ENCODE measurements at regions not wholly inside any gene's neighbourhood (a gene's known extent, or its start where the extent isn't known, plus 50 kb on each side); places are given as distances from the start of the nearest gene placed in this dataset.

DNA sequence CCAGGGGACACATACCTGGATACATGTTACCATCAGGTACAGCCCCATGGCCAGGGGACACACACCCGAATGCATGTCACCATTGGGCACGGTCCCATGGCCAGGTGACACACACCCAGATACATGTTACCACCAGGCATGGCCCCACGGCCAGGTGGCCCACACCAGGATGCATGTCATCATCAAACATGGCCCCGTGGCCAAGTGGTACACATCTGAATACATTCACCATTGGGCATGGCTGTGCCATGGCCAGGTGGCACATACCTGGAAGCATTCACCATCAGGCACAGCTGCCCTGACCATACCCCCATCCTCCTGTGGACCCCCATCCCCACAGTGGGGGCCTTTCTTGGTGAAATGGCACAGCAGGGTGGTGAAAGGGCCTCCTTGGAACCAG is 97.6 kb downstream of the RBFOX3 start:
- Histone ChIP-seq H3K36me3 (ENCODE audit: insufficient read depth, low read length) (no peaks in the 10 kb centered on the region), H3K4me3 (ENCODE audit: low read length) (no peak overlapping the region), H3K4me2 (ENCODE audit: low read depth, low read length, poor library complexity, severe bottlenecking) (no peak overlapping the region), H3K9me2 (replicated peaks; ENCODE audit: insufficient read depth, low read length) (no peaks in the 10 kb centered on the region), H3K4me1 (ENCODE audit: low read length) (no peaks in the 10 kb centered on the region), H3K27ac (ENCODE audit: low read length) (no peak overlapping the region), H3K27me3 (ENCODE audit: low read length) (no peaks in the 10 kb centered on the region), H2AFZ (ENCODE audit: low read length) (no peak overlapping the region), H3K9me3 (ENCODE audit: low read length) (peaks cover 2% of the 10 kb centered on the region; the same call in 1 of the 2 replicates), H4K20me1 (ENCODE audit: insufficient read depth, low read depth, low read length) (no peaks in the 10 kb centered on the region), H3K79me2 (ENCODE audit: low read length) (no peaks in the 10 kb centered on the region), H3K9ac (ENCODE audit: low read length) (no peak overlapping the region)
- DNase-seq, result no peak

DNA sequence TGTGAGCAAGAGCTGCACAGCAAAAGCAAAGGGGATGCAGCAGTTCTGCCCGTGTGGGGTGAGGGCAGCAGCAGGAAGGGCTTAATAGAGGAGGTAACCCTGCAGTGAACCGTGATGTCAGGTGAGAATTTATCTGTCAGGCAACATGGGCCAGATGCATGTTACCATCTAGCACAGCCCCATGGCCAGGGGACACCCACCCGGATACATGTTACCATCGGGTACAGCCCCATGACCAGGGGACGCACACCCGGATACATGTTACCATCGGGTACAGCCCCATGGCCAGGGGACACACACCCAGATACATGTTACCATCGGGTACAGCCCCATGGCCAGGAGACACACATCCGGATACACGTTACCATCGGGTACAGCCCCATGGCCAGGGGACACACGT is 99.4 kb downstream of the RBFOX3 start:
- DNase-seq, result no peak
- Histone ChIP-seq H3K9me3 (ENCODE audit: low read length) (peaks cover 2% of the 10 kb centered on the region; the same call in 1 of the 2 replicates), H3K4me1 (ENCODE audit: low read length) (no peaks in the 10 kb centered on the region), H3K79me2 (ENCODE audit: low read length) (no peaks in the 10 kb centered on the region), H2AFZ (ENCODE audit: low read length) (no peak overlapping the region), H4K20me1 (ENCODE audit: insufficient read depth, low read depth, low read length) (no peaks in the 10 kb centered on the region), H3K4me3 (ENCODE audit: low read length) (no peak overlapping the region), H3K27me3 (ENCODE audit: low read length) (no peaks in the 10 kb centered on the region), H3K9ac (ENCODE audit: low read length) (no peak overlapping the region), H3K27ac (ENCODE audit: low read length) (no peak overlapping the region), H3K4me2 (ENCODE audit: low read depth, low read length, poor library complexity, severe bottlenecking) (no peak overlapping the region), H3K9me2 (replicated peaks; ENCODE audit: insufficient read depth, low read length) (no peaks in the 10 kb centered on the region), H3K36me3 (ENCODE audit: insufficient read depth, low read length) (no peaks in the 10 kb centered on the region)

GRCh38 chr17:79510071-79510470 is 100.8 kb downstream of the RBFOX3 start:
- H3K79me2 ChIP-seq (ENCODE audit: low read length), result no peaks in the 10 kb centered on the region
- no peaks in the 10 kb centered on the region for H3K27me3 ChIP-seq (ENCODE audit: low read length)
- H4K20me1 ChIP-seq (ENCODE audit: insufficient read depth, low read depth, low read length), result no peaks in the 10 kb centered on the region
- H3K4me1 ChIP-seq (ENCODE audit: low read length), result no peaks in the 10 kb centered on the region
- peaks cover 2% of the 10 kb centered on the region; the same call in 1 of the 2 replicates for H3K9me3 ChIP-seq (ENCODE audit: low read length)
- DNase-seq, result no peak
- H3K27ac ChIP-seq (ENCODE audit: low read length), result no peak overlapping the region
- no peak overlapping the region for H3K4me2 ChIP-seq (ENCODE audit: low read depth, low read length, poor library complexity, severe bottlenecking)
- H3K4me3 ChIP-seq (ENCODE audit: low read length), result no peak overlapping the region
- no peaks in the 10 kb centered on the region for H3K36me3 ChIP-seq (ENCODE audit: insufficient read depth, low read length)
- H2AFZ ChIP-seq (ENCODE audit: low read length), result no peak overlapping the region
- H3K9ac ChIP-seq (ENCODE audit: low read length), result no peak overlapping the region
- H3K9me2 ChIP-seq (replicated peaks; ENCODE audit: insufficient read depth, low read length), result no peaks in the 10 kb centered on the region

GRCh38 chr17:79509490-79509889 is 101.4 kb downstream of the RBFOX3 start:
- Histone ChIP-seq H3K9me2 (replicated peaks; ENCODE audit: insufficient read depth, low read length) (no peaks in the 10 kb centered on the region), H4K20me1 (ENCODE audit: insufficient read depth, low read depth, low read length) (no peaks in the 10 kb centered on the region), H3K4me2 (ENCODE audit: low read depth, low read length, poor library complexity, severe bottlenecking) (no peak overlapping the region), H3K4me3 (ENCODE audit: low read length) (no peak overlapping the region), H3K27me3 (ENCODE audit: low read length) (no peaks in the 10 kb centered on the region), H3K36me3 (ENCODE audit: insufficient read depth, low read length) (no peaks in the 10 kb centered on the region), H3K27ac (ENCODE audit: low read length) (no peak overlapping the region), H3K9ac (ENCODE audit: low read length) (no peak overlapping the region), H3K4me1 (ENCODE audit: low read length) (no peaks in the 10 kb centered on the region), H3K9me3 (ENCODE audit: low read length) (peaks cover 2% of the 10 kb centered on the region; the same call in 1 of the 2 replicates), H3K79me2 (ENCODE audit: low read length) (no peaks in the 10 kb centered on the region), H2AFZ (ENCODE audit: low read length) (no peak overlapping the region)
- DNase-seq, result no peak

GRCh38 chr17:79509008-79509407 is 101.8 kb downstream of the RBFOX3 start:
- no peaks in the 10 kb centered on the region for H3K79me2 ChIP-seq (ENCODE audit: low read length)
- H2AFZ ChIP-seq (ENCODE audit: low read length), result no peak overlapping the region
- H3K27me3 ChIP-seq (ENCODE audit: low read length), result no peaks in the 10 kb centered on the region
- no peaks in the 10 kb centered on the region for H3K36me3 ChIP-seq (ENCODE audit: insufficient read depth, low read length)
- DNase-seq, result no peak
- no peak overlapping the region for H3K4me2 ChIP-seq (ENCODE audit: low read depth, low read length, poor library complexity, severe bottlenecking)
- H3K9me2 ChIP-seq (replicated peaks; ENCODE audit: insufficient read depth, low read length), result no peaks in the 10 kb centered on the region
- no peak overlapping the region for H3K27ac ChIP-seq (ENCODE audit: low read length)
- no peak overlapping the region for H3K9ac ChIP-seq (ENCODE audit: low read length)
- H3K4me1 ChIP-seq (ENCODE audit: low read length), result no peaks in the 10 kb centered on the region
- no peak overlapping the region for H3K4me3 ChIP-seq (ENCODE audit: low read length)
- no peaks in the 10 kb centered on the region for H4K20me1 ChIP-seq (ENCODE audit: insufficient read depth, low read depth, low read length)
- peaks cover 2% of the 10 kb centered on the region; the same call in 1 of the 2 replicates for H3K9me3 ChIP-seq (ENCODE audit: low read length)

- Histone ChIP-seq H2AFZ (ENCODE audit: low read length) (no peak overlapping the region), H3K27me3 (ENCODE audit: low read length) (no peaks in the 10 kb centered on the region), H3K4me3 (ENCODE audit: low read length) (no peak overlapping the region), H3K4me1 (ENCODE audit: low read length) (no peaks in the 10 kb centered on the region), H3K9me3 (ENCODE audit: low read length) (peaks cover 2% of the 10 kb centered on the region; the same call in 1 of the 2 replicates), H3K27ac (ENCODE audit: low read length) (no peak overlapping the region), H3K9ac (ENCODE audit: low read length) (no peak overlapping the region), H3K9me2 (replicated peaks; ENCODE audit: insufficient read depth, low read length) (no peaks in the 10 kb centered on the region), H3K4me2 (ENCODE audit: low read depth, low read length, poor library complexity, severe bottlenecking) (no peak overlapping the region), H4K20me1 (ENCODE audit: insufficient read depth, low read depth, low read length) (no peaks in the 10 kb centered on the region), H3K79me2 (ENCODE audit: low read length) (no peaks in the 10 kb centered on the region), H3K36me3 (ENCODE audit: insufficient read depth, low read length) (no peaks in the 10 kb centered on the region)
- DNase-seq, result no peak
These were observed 102.5 kb downstream of the RBFOX3 start for GRCh38 chr17:79508291-79508716.

GRCh38 chr17:79506955-79507354 is 103.9 kb downstream of the RBFOX3 start:
- no peak overlapping the region for H3K4me2 ChIP-seq (ENCODE audit: low read depth, low read length, poor library complexity, severe bottlenecking)
- no peaks in the 10 kb centered on the region for H3K36me3 ChIP-seq (ENCODE audit: insufficient read depth, low read length)
- no peak for DNase-seq
- no peak overlapping the region for H3K4me3 ChIP-seq (ENCODE audit: low read length)
- H3K4me1 ChIP-seq (ENCODE audit: low read length), result no peaks in the 10 kb centered on the region
- no peak overlapping the region for H2AFZ ChIP-seq (ENCODE audit: low read length)
- H3K27me3 ChIP-seq (ENCODE audit: low read length), result no peaks in the 10 kb centered on the region
- H3K79me2 ChIP-seq (ENCODE audit: low read length), result no peaks in the 10 kb centered on the region
- no peaks in the 10 kb centered on the region for H3K9me3 ChIP-seq (ENCODE audit: low read length)
- H3K9me2 ChIP-seq (replicated peaks; ENCODE audit: insufficient read depth, low read length), result no peaks in the 10 kb centered on the region
- no peaks in the 10 kb centered on the region for H4K20me1 ChIP-seq (ENCODE audit: insufficient read depth, low read depth, low read length)
- H3K9ac ChIP-seq (ENCODE audit: low read length), result no peak overlapping the region
- H3K27ac ChIP-seq (ENCODE audit: low read length), result no peak overlapping the region

DNA sequence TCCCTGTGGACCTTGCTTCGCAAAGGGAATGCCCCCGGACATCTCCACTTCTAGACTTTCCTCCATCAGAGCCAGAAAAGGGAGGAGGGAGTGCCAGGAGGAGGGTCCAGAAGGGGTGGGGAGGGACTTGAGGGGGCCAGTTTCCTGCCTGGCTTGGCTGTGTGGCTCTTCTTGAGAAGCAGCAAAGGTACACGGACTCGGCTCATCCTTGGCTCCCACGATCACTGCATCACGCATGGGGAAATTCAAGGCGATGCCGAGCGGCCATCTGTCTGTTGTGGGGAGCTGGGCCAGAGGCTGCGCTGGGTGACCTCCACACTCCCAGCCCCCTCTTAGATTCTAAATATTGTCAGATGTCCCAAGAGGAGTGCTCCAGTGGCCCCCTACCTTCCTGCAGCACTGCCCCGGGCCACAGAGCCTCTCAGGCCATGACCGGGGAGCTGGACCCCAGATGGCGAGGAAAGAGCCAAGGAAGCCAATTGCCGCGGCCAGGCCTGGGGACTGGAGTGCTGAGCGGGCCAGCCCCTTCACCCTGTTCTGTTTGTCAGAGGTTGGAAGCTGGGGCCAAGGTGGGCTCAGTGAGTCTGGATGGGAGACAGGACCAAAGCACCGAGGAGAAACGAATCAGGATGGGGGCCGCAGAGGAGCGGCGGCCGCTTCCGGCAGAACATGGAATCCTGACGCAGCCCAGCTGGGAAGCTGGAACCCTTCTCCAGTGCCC is 104.5 kb downstream of the RBFOX3 start:
- Histone ChIP-seq H3K79me2 (ENCODE audit: low read length) (no peaks in the 10 kb centered on the region), H3K36me3 (ENCODE audit: insufficient read depth, low read length) (no peaks in the 10 kb centered on the region), H3K27me3 (ENCODE audit: low read length) (no peaks in the 10 kb centered on the region), H3K27ac (ENCODE audit: low read length) (no peak overlapping the region), H3K9me3 (ENCODE audit: low read length) (no peaks in the 10 kb centered on the region), H3K4me1 (ENCODE audit: low read length) (no peaks in the 10 kb centered on the region), H3K9me2 (replicated peaks; ENCODE audit: insufficient read depth, low read length) (no peaks in the 10 kb centered on the region), H2AFZ (ENCODE audit: low read length) (no peak overlapping the region), H3K4me2 (ENCODE audit: low read depth, low read length, poor library complexity, severe bottlenecking) (no peak overlapping the region), H3K9ac (ENCODE audit: low read length) (no peak overlapping the region), H4K20me1 (ENCODE audit: insufficient read depth, low read depth, low read length) (no peaks in the 10 kb centered on the region), H3K4me3 (ENCODE audit: low read length) (no peak overlapping the region)
- no peak for DNase-seq
